ENCODE measurements at regions not wholly inside any gene's neighbourhood (a gene's known extent, or its start where the extent isn't known, plus 50 kb on each side); places are given as distances from the start of the nearest gene placed in this dataset.

DNA sequence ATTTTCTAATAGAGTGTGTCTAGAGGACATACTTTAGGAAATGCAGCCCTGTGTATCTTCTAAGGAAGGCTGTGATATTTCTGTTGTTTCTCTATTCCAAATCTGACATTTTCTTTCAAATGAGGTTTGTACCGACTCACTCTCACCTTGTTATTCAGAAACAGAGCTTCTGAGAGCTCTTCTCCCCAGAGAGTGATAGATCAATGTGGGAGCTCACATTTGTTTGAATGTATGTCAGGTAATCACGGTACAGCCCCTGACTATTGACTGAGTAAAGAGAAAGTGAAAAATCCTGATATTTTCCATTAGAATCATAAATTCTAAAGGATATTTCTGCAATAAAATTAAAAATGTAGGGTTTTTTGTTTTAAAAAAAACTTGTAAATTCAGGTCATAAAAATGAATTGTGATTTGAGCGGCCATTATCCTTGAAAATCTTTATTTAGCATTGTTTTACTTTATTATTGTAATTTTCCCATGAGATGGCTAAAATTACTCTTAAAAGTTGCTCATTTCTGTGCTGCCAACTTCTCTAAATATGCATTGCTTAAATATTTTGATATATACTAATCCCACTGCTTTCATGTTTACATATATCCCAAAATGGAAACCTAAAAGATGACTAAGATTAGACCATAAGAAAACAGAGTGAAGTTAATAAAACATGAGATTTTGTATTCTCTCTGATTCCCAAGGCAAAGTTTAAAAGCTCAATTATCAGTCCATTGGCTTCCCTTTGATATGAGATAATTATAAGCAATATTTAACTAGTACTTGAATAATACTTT, 1226.8 kb upstream of the CITED2 start:
- intact Hi-C loops (cut with DNase I) = no loop called here
- no peak for DNase-seq

DNA sequence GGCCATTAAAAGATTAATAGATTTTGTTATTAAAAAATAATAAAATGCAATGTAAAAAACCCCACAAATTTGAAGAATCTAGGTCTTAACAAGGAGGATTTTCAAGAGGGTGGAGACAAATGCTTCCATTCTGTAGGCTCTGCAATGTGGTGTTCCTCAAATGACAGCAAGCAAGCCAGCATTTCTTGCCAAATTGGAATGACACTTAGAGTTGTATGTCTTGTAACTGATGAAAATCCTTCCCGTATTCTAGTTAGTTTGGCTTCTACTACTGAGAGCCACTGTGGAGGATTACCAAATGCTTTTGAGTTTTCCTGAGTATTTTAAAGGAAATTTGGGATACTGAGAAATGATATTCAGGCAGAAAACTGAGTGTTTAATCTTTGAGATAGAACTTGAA, 1225.5 kb upstream of the CITED2 start:
- DNase-seq = no peak

DNA sequence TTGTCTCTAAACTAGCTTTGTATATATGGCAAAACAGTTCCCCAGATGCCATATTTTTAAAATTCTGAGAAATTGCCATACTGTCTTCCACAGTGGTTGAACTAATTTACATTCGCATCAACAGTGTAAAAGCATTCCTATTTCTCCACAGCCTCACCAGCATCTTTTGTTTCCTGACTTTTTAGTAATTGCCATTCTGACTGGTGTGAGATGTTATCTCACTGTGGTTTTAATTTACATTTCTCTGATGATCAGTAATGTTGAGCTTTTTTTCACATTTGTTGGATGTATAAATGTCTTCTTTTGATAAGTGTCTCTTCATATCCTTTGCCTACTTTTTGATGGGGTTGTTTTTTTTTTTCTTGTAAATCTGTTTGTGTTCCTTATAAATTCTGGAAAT, 1222.7 kb upstream of the CITED2 start:
- intact Hi-C loops (cut with DNase I) = no loop called here
- DNase-seq = no peak

More for the DNA sequence above, 1225.5 kb upstream of the CITED2 start:
- intact Hi-C loops (cut with DNase I) = no loop called here

DNA sequence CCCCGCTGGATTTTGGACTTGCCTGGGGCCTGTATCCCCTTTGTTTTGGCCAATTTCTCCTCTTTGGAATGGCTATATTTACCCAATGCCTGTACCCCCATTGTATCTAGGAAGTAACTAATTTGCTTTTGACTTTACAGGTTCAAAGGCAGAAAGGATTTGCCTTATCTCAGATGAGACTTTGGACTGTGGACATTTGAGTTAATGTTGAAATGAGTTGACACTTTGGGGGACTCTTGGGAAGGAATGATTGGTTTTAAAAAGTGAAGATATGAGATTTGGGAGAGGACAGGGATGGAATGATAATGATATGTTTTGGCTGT, 1220.3 kb upstream of the CITED2 start:
- no peak for DNase-seq
- intact Hi-C loops (cut with DNase I) = no loop called here

DNA sequence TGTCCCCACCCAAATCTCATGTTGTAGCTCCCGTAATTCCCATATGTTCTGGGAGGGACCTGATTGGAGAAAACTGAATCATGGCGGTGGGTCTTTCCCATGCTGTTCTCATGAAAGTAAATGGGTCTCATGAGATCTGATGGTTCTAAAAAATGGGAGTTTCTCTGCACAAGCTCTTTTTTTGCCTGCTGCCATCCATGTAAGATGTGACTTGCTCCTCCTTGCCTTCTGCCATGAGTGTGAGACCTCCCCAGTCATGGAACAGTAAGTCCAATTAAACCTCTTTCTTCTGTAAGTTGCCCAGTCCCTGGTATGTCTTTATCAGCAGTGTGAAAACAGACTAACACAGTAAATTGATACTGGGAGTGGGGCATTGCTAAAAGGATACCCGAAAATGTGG, 1218.4 kb upstream of the CITED2 start:
- DNase-seq = no peak
- intact Hi-C loops (cut with DNase I) = no loop called here

DNA sequence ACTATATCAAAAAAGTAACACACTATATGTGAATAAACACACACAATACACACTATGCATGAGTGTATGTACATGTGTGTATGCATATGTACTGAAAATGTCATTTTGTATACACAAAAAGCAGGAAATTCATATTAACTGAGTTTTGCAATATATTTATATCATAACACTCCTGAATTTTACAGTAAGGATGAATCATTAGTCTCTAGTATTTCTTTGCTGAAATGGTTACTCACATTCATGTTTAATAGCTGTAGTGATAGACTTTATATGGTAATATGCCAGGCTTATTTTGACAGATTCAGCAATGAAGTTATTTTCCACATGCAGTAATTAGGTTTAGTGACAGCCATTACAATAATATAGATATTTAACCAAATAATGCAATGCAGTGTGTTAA, 1216.2 kb upstream of the CITED2 start:
- no peak for DNase-seq
- intact Hi-C loops (cut with DNase I) = no loop called here

DNA sequence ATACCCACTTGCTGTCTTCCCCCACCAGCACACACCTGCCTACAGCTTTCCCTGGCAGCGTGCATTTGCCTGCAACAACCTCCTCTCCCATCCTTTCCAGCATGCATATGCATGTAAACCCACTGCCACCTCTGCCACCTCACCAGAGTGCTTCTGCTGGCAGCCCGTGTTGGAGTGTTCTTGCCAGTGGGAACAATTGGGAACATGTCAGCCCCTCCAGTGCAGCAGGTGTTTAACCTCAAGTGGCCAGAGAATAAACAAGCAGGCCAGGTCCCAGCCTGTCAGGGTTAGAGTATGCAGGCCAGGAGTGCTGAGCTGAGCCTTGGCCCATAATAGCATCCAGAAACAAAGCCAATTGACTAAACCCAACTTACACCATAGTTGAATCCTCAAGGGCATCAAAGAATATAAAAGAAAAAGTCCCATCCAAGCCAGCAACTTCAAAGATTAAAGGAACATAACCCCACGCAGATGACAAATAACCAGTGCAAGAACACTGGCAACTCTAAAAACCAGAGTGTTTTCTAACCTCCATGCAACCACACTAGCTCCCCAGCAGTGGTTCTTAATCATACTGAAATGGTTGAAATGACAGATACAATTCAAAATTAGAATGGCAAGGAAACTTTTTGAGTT, 1212.1 kb upstream of the CITED2 start:
- intact Hi-C loops (cut with DNase I) = no loop called here
- DNase-seq = peak in 1 of 10 donors; percentile 62

DNA sequence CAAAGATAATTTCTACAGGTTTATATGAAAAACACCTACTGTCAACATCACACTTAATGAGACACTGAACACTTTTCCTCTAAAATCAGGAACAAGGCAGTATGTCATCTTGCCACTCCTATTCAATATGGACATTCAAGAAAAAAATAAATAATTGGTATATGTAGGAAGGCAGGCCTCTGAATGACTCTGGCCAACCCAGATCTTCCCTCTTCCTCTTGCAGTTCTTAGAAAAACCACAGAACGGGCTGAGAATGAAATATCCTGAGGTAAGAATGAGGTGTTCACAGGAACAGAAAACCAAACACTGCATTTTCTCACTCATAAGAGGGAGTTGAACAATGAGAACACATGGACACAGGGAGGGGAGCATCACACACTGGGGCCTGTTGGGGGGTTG, 1207.2 kb upstream of the CITED2 start:
- no peak for DNase-seq
- intact Hi-C loops (cut with DNase I) = no loop called here

DNA sequence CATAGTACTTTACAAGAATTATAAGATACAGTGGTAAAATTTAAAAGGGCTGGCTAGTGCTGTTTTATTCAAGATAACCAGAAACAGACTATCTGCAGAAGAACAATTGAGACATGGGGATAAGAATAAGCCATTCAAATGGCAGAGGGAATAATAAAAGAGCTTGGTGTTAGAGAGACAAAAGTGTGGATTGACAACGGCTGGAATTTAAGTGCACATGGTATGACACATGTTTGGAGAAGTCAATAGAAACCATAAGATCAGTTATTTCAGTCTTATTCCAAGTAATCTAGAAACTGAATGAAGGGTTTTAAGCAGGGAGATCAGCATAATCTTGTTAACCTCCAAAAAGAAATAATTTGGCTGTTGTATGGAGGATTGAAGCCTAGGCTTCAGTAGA, 1205.5 kb upstream of the CITED2 start:
- intact Hi-C loops (cut with DNase I) = no loop called here
- no peak for DNase-seq

DNA sequence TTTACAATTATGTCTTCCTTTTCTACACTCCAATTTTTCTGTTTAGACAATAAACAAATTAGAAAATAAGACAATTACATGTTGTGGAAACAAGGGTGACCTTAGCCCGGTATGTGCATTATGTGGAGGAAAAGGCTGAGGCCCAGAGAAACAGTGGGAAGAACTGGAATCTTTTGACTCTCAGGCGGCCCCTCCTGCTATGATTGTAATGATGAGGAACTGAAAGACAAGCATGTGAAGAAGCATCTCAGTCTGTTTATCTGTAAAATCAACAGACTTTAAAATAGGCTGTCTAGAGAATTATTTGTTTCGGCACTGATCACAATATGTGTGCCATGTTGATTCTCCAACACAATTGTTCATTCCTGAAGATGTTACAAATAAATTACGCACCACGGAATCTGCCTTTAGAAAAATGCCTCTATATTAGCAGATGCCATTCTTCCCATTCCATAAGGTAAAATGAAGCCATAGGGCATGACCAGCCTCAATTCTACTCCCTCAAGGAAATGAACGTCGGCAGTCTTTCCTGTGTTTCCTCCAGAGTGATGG, 1201.6 kb upstream of the CITED2 start:
- DNase-seq = no peak
- intact Hi-C loops (cut with DNase I) = no loop called here

DNA sequence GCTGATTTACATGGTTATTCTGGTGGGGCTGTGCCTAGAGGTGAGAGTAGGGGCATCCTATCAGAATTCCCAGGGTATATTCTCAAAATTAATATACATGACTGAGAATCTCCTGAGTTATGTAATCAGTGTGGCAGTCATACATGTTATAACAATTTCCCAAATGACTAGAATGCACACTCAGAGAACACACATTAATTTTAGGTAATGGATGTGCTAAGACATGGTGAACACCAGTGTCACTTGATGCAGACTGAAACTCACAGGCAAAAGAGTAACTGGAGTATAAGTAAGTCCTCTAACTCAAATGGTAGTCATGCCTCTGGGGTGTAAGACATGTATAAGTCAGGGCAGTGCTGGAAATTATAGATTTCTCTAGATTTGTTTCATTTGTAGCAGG, 1198.4 kb upstream of the CITED2 start:
- no peak for DNase-seq
- intact Hi-C loops (cut with DNase I) = no loop called here

DNA sequence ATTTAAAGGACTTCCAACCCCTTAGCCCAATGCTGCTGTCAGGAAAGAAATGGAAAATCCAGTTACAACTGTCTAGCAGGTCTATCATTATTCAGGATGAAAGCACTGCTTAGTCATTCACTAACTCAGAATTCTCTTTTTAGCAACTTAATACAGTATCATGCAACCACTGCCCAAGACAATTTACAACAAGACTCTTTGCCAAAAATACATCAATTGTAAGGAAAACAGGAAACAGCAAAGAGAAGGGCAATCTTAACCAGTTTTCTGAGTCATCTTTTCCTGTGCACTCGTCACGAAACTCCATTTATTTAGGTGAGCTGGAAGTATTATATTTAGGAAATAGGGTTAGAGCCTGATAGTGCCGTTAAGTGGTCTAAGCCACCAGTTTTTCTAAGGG, 1197.7 kb upstream of the CITED2 start:
- DNase-seq = no peak

DNA sequence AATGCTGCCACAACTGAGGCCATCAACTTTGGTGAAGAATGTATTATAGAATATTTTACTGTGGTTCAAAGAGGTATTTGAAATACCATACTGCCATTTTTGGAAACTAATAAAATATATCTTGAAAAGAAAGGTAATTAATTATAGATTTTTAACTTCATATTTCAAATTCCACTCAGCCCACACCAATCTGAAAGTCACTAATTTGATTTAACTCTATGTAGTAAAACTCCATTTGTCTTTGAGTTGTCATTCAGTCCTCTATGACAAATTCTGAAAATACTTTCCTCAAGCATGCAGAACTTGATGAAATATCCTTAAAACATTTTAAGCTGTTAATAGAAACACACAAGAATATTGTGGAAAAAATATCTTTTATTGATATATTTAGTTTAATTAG, 1196.7 kb upstream of the CITED2 start:
- intact Hi-C loops (cut with DNase I) = no loop called here
- DNase-seq = no peak

More for the DNA sequence above, 1197.7 kb upstream of the CITED2 start:
- intact Hi-C loops (cut with DNase I) = no loop called here

DNA sequence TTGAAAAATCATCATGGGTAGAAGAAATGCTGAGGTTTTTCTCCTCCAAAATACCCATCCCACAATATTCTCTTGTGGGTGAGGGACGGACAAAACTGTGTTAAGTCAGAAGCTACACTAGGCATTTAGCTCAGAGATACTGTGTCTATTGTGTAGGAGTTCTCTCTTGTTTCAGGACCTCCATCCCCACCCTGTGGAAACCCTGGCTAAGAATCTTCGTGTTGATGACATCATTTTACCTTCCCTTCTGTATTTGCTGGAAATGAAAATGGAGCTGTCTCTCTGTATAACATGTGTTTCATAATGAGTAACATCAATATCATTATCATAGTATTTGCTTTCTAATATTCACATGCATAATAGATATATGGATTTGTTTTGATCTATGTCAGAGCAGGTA, 1193.0 kb upstream of the CITED2 start:
- intact Hi-C loops (cut with DNase I) = no loop called here

DNA sequence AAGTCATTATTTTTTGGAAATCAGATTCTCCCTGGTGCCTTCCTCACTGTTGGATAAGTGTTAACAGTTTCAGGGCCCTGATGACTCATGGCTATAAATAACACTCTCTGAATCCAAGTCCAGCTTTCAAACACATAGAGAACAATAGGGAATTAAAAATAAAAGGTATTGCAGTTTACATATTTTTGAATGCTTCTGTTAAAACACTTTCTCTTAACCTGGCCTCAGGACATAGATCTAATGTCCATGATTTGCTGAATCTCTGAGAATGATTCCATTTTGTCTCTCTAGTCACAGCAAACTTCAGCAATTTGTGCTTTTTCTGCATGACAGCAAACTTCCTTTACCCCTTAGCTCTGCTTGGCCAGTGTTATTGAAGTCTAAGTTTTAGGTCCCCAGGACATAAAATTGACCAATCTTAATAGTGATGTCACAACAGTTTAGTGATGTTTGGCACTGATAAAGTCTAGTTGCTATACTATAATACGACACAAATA, 1192.4 kb upstream of the CITED2 start:
- DNase-seq = no peak
- intact Hi-C loops (cut with DNase I) = no loop called here

More for the DNA sequence above, 1193.0 kb upstream of the CITED2 start:
- no peak for DNase-seq

DNA sequence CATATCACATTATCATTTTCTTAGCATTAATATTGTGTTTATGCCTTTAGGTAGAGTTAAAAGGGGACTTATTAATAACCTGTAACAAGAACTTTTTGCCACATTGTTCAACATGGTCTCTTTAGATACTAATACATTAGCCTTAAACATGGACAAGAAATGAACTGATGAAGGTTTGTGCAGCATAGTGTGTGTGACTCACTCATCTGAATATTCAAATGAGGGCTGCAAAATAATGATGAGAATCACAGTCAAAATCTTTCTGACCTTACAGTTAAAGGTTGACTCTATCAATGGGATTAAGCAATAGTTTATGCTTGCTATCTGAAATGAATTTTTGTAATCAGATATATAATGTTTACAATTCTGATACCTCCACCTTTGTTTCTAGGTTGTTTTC, 1189.3 kb upstream of the CITED2 start:
- intact Hi-C loops (cut with DNase I) = no loop called here
- no peak for DNase-seq

DNA sequence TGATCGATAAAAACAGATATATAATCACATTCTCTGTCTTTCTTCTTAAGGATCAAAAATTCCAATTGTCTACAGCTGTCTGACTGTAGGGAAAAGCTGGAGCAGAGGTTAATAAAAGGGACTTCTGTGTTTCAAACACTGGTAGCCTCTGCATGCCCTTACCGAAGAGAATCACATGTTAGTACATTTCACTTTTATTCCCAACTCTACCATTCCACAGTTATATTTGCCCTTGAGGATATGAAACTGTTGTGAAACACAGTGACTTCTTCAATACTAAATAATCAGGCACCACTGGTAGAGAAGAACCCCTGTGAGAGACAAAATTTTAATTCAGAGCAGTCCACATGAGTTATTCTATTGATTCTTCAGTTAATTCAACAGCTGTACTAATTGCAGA, 1187.3 kb upstream of the CITED2 start:
- intact Hi-C loops (cut with DNase I) = no loop called here
- no peak for DNase-seq

DNA sequence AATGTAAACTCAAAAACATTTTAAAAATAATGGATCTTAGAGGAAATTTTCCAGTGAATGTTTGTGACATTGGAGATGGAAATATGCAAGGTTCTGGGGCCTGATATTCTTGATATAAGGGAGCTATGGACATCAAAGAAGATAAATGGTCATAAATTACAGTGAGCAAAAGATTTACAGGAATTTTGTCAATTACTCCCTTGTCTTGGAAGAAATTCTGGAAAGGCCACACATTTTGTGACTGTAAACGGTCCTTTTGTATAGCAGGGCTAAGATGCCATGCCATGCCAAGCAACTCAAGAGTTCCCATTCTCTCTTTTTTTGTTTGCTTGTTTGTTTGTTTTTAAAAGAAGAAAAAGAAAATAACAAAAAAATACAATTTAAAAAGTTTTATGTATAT, 1186.2 kb upstream of the CITED2 start:
- intact Hi-C loops (cut with DNase I) = no loop called here
- no peak for DNase-seq

DNA sequence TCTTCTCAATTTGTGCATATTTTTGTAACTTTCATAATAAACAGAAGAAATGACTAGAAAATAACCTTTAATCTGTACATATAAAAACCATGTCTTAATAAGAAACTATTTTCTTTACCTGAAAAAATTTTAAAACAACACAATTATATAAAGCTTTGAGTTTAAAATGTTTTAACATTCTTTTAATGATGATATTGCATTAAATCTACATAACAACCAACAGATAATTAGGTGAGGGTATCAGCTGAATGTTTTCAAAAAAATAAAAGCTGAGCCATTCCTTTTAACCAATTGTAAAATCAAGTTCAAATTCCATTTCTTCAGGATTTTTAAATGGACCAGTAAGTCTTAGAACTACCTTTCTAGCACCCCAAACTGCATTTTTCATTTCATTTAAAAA, 1185.0 kb upstream of the CITED2 start:
- intact Hi-C loops (cut with DNase I) = no loop called here
- no peak for DNase-seq

DNA sequence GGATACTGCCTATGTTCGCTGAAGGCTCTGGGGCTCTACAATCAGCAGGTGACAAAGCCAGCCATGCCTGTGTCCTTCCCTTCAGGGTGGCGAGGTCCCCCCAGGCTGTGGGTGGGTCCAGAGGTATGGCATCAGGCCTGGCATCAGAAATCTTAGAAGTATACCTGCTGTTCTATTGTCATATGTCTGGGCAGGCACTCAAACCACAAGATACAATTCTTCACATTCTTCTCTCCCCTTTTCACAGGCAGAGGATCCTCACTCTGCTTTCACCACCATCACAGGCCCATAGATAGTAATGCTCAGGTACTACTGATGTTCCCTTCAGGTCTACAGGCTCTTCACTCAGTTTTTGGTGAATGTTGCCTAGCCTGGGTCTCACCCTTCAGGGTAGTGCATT, 1180.0 kb upstream of the CITED2 start:
- intact Hi-C loops (cut with DNase I) = no loop called here
- DNase-seq = peak in 1 of 10 donors; percentile 41

DNA sequence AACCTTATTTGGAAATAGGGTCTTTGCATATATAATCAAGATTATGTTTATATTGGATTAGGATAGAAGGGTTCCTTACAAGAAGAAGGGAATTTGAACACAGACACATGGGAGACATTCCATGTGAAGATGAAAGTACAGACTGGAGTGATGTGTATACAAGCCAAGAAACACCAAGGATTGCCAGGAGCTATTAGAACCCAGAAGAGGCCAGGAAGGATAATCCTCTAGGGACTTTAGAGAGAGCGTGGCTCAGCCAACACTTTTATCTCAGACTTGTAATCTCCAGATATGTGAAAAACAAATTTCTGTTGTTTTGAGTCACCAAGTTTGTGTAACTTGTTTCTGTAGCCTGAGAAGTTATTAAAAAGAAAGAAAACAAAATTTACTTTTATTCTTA, 1173.9 kb upstream of the CITED2 start:
- intact Hi-C loops (cut with DNase I) = no loop called here
- no peak for DNase-seq

DNA sequence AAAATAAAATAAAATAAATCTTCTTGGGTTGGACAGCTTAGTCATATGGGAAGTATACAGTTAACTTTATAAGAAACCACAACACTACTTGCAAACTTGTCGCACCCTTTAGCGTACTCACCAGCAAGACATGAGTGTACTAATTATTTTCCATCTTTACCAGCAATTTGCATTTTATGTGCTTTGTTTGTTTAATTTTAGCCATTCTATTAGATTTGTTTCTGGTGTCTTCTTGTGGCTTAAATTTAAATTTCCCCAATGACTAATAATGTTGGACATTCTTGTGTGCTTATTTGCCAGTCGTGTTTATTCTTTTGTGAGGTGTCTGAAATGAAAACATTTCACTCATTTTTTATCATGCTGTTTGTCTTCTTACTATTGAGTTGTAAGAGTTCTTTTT, 1172.2 kb upstream of the CITED2 start:
- intact Hi-C loops (cut with DNase I) = no loop called here
- DNase-seq = no peak

Measured in posterior cingulate gyrus (tissue), 11 donors.